HepG2 (cell line): ENCODE measurements at regions not wholly inside any gene's neighbourhood (a gene's known extent, or its start where the extent isn't known, plus 50 kb on each side); places are given as distances from the start of the nearest gene placed in this dataset.

ENCODE experiments used
- ATAC-seq: fragments of 200-7000 bp; cut with Tn5 transposase; 3 replicates; pipeline ENCODE4 v1.9.1; 2020; ENCODE audit warnings: mild to moderate bottlenecking, moderate library complexity
- BruUV-seq: library from RNA; stranded (reverse); fragments of 400-500 nt; replicated peaks from 2 replicates; lab custom pipeline; 2021; lab: Mats Ljungman, UMichigan
- CTCF ChIA-PET: fragments of 300-600 bp; formaldehyde crosslinking; extraction: SDS; loops from one replicate; lab custom pipeline; 2021; ENCODE audit warnings: low total read pairs, inconsistent platforms, low intra/inter-chr PET ratio; lab: Yijun Ruan, JAX
- POLR2A ChIA-PET: fragments of 350-600 bp; sonication (Branson Sonifier 250); formaldehyde crosslinking; loops from one replicate; lab custom pipeline; 2020; ENCODE audit warnings: antibody characterized with exemption, inconsistent platforms; lab: Yijun Ruan, JAX
- DNase-seq: peaks from one replicate; pipeline ENCODE4 v3.0.0-alpha.2; 2015; ENCODE audit warnings: low spot score
- FAIRE-seq: peaks from 3 replicates; lab custom pipeline; 2011; peaks lifted over from hg19 to GRCh38; lab: Jason Lieb, UNC
- H2AFZ ChIP-seq: one replicate; pipeline ENCODE4 v1.6.1; 2011; ENCODE audit warnings: low read length, inconsistent platforms
- H3K27ac ChIP-seq: fragments of 300-600 bp; 3 replicates; pipeline ENCODE4 v1.8.0; 2011; ENCODE audit warnings: mixed run types, mild to moderate bottlenecking, mixed read lengths, low read length, inconsistent platforms; ENCODE audit not compliant: insufficient read depth; ENCODE audit errors: extremely low read length
- H3K27me3 ChIP-seq, 2 experiments: fragments of 200-600 bp in 1 of 2; 2 replicates in 1 of 2; 3 replicates in 1 of 2; pipeline versions ENCODE4 v1.6.0 to v1.8.0; 2011; ENCODE audit warnings: low read length in 2 of 2, mild to moderate bottlenecking in 2 of 2, moderate library complexity in 2 of 2, inconsistent platforms in 1 of 2; ENCODE audit not compliant: insufficient read depth in 2 of 2, control insufficient read depth in 1 of 2
- H3K36me3 ChIP-seq, 2 experiments: fragments of 200-600 bp in 1 of 2; replicated peaks in 1 of 2; 2 replicates in 1 of 2; 3 replicates in 1 of 2; pipeline versions ENCODE4 v1.5.1 to v1.8.0; 2011; ENCODE audit warnings: low read length in 2 of 2, inconsistent platforms in 1 of 2; ENCODE audit not compliant: insufficient read depth in 2 of 2, control insufficient read depth in 1 of 2
- H3K4me1 ChIP-seq: 2 replicates; pipeline ENCODE4 v1.5.1; 2012; ENCODE audit warnings: low read length, inconsistent platforms; ENCODE audit not compliant: insufficient read depth
- H3K4me2 ChIP-seq: 2 replicates; pipeline ENCODE4 v1.6.0; 2011; ENCODE audit warnings: low read depth, low read length, inconsistent platforms
- H3K4me3 ChIP-seq, 3 experiments: fragments of 200-600 bp in 1 of 3; sonication (generic), shearing (Covaris generic) in 1 of 3; replicated peaks in 1 of 3; 2 replicates each; pipeline ENCODE4 v1.5.1; 2011 to 2016; ENCODE audit warnings: low read length in 3 of 3, inconsistent platforms in 2 of 3, low read depth in 2 of 3, mild to moderate bottlenecking in 2 of 3, control low read depth in 1 of 3, mixed read lengths in 1 of 3; ENCODE audit not compliant: insufficient read depth in 1 of 3
- H3K79me2 ChIP-seq: one replicate; pipeline ENCODE4 v1.6.1; 2011; ENCODE audit warnings: low read length, inconsistent platforms; ENCODE audit not compliant: insufficient read depth
- H3K9ac ChIP-seq: 2 replicates; pipeline ENCODE4 v1.6.0; 2011; ENCODE audit warnings: mild to moderate bottlenecking, low read depth, low read length, inconsistent platforms; ENCODE audit not compliant: insufficient read depth
- H3K9me3 ChIP-seq: 2 replicates; pipeline ENCODE4 v1.5.1; 2012; ENCODE audit warnings: mild to moderate bottlenecking, low read length
- H4K20me1 ChIP-seq: 2 replicates; pipeline ENCODE4 v1.6.0; 2011; ENCODE audit warnings: inconsistent platforms, mild to moderate bottlenecking, low read length, moderate library complexity; ENCODE audit not compliant: insufficient read depth
- LCORL ChIP-seq, 2 experiments: fragments of 450-650 bp in 1 of 2; sonication (generic) in 1 of 2; formaldehyde crosslinking in 1 of 2; IDR thresholded peaks; 2 replicates each; pipeline versions ENCODE4 v1.5.0 to v1.6.1; 2017 to 2020; ENCODE audit warnings: antibody characterized with exemption in 1 of 2, missing genetic modification reagents in 1 of 2
- MAFK ChIP-seq, 2 experiments: IDR thresholded peaks in 1 of 2; conservative IDR thresholded peaks in 1 of 2; 2 replicates each; pipeline ENCODE4 v1.6.1; 2011; ENCODE audit warnings: improper control_type of control experiment in 2 of 2, low read length in 2 of 2
- NPAS2 ChIP-seq: sonication (generic); formaldehyde crosslinking; IDR thresholded peaks from 2 replicates; pipeline ENCODE4 v1.8.0; 2022; ENCODE audit warnings: mild to moderate bottlenecking, missing genetic modification reagents, borderline replicate concordance
- TARDBP ChIP-seq: sonication (generic); formaldehyde crosslinking; IDR thresholded peaks from 2 replicates; pipeline ENCODE4 v1.8.0; 2022; ENCODE audit warnings: mild to moderate bottlenecking, missing genetic modification reagents
- YEATS4 ChIP-seq: sonication (generic); formaldehyde crosslinking; IDR thresholded peaks from 2 replicates; pipeline ENCODE4 v1.4.0; 2020; ENCODE audit warnings: missing genetic modification reagents, borderline replicate concordance
- ZNF331 ChIP-seq: sonication (generic); formaldehyde crosslinking; IDR thresholded peaks from 2 replicates; pipeline ENCODE4 v1.4.0; 2020; ENCODE audit warnings: missing genetic modification reagents
- WGBS: methylation state at CpG from one replicate; pipeline ENCODE4 v1.1.6; 2017; ENCODE audit warnings: low lambda C conversion rate; 5-methylcytosine and 5-hydroxymethylcytosine counted together
- in situ Hi-C: cut with HindIII; loops from 2 replicates; pipeline ENCODE4 v1.10.0; 2017; ENCODE audit warnings: low pct_unique_long_range_greater_than_20kb; ENCODE audit not compliant: extremely low pct_ligation_motif_present
- intact Hi-C: fragments of 100-400 bp; cut with micrococcal nuclease; formaldehyde crosslinking; loops from one replicate; pipeline ENCODE4 v1.10.0; 2022; ENCODE audit not compliant: unreplicated experiment
- TF ChIP-seq, protein P1 (sequence below), 2 experiments: sonication (generic) in 1 of 2; formaldehyde crosslinking in 1 of 2; IDR thresholded peaks; 2 replicates each; pipeline versions ENCODE4 v1.4.0 to v1.6.1; 2016 to 2020; ENCODE audit warnings: borderline replicate concordance in 1 of 2, low read depth in 1 of 2, mild to moderate bottlenecking in 1 of 2, missing genetic modification reagents in 1 of 2

DNA sequence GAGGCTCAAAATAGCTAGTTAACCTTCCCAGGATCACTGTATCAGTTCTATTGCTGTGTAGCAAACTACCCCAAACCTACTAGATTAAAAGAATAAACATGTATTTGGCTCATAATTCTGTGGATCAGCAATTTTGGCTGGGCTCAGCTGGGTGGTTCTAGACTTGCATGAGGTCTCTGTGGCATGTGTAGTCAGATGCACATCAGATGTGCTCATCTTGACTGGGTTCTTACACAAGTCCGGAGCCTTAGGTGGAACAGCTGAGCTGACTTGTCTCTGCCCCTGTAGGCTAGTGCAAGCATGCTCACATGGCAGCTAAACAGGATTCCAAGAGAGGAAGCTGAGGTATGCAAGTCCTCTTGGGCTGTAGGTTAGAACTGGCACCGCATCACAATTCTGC lies 137.7 kb upstream of the PRNP start:
- WGBS: 44% methylated on average over 2 of the region's 2 CpGs
- no peak overlapping the region for H2AFZ ChIP-seq
- no peaks in the 10 kb centered on the region for H3K79me2 ChIP-seq
- POLR2A ChIA-PET: no interaction called here
- no peak overlapping the region for H3K4me2 ChIP-seq
- no peaks in the 10 kb centered on the region for H3K4me1 ChIP-seq
- CTCF ChIA-PET: no interaction called here
- intact Hi-C loops (no loop called here), in situ Hi-C loops (no loop called here)
- FAIRE-seq: no peak
- no peaks in the 10 kb centered on the region for H3K27me3 ChIP-seq
- BruUV-seq: no TSS peak
- H3K27ac ChIP-seq: no peak overlapping the region
- no peak overlapping the region for H3K4me3 ChIP-seq
- no peaks in the 10 kb centered on the region for H3K9me3 ChIP-seq
- no peaks in the 10 kb centered on the region for H3K36me3 ChIP-seq
- no peak for DNase-seq
- no peak overlapping the region for H3K9ac ChIP-seq
- TF ChIP-seq MAFK (conservative IDR thresholded peaks at IDR 0.05 in 1 of 2, IDR thresholded peaks at IDR 0.05 in 1 of 2; ENCODE audit: low read length in 2 of 2): peak; percentile 19 to 30; a peak in 1 of 4 replicates
- TF ChIP-seq LCORL (IDR thresholded peaks at IDR 0.05): no peak
- no peak for TF ChIP-seq LCORL (CRISPR knock-in tag; IDR thresholded peaks at IDR 0.05)
- no peak for TF ChIP-seq NPAS2 (CRISPR knock-in tag)
- TF ChIP-seq TARDBP (CRISPR knock-in tag): no peak
- peak; percentile 95 for TF ChIP-seq ZNF331 (CRISPR knock-in tag)
- TF ChIP-seq, protein P1, sequence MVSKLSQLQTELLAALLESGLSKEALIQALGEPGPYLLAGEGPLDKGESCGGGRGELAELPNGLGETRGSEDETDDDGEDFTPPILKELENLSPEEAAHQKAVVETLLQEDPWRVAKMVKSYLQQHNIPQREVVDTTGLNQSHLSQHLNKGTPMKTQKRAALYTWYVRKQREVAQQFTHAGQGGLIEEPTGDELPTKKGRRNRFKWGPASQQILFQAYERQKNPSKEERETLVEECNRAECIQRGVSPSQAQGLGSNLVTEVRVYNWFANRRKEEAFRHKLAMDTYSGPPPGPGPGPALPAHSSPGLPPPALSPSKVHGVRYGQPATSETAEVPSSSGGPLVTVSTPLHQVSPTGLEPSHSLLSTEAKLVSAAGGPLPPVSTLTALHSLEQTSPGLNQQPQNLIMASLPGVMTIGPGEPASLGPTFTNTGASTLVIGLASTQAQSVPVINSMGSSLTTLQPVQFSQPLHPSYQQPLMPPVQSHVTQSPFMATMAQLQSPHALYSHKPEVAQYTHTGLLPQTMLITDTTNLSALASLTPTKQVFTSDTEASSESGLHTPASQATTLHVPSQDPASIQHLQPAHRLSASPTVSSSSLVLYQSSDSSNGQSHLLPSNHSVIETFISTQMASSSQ (IDR thresholded peaks at IDR 0.05; ENCODE audit: low read depth): no peak
- TF ChIP-seq, protein P1 (CRISPR knock-in tag; IDR thresholded peaks at IDR 0.05; ENCODE audit: borderline replicate concordance): no peak
- no peak for TF ChIP-seq YEATS4 (CRISPR knock-in tag)
- no peak for ATAC-seq
- H4K20me1 ChIP-seq: no peaks in the 10 kb centered on the region
